ENCODE measurements at regions not wholly inside any gene's neighbourhood (a gene's known extent, or its start where the extent isn't known, plus 50 kb on each side); places are given as distances from the start of the nearest gene placed in this dataset.

DNA sequence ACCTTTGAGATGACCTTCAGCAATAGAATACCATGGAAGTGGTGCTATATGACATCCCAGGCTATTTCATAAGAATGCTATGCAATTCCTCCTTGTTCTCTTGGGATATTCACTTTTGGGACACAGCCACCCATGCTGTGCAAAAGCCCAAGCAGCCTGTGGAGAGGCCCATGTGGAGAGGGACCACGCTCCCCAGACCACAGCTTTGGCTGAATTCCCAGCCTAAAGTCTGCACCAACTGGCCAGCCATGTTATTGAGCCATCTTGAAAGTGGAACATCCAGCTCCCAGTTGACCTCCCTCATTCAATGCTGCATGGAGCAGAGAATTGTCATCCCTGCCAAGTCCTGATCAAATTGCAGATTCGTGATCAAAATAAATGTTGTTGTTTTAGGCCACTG is 275.1 kb downstream of the SUDS3 start:
- Histone ChIP-seq H3K27ac (no peak overlapping the region), H3K4me1 (no peaks in the 10 kb centered on the region), H3K4me3 (no peak overlapping the region), H3K27me3 (no peaks in the 10 kb centered on the region), H3K36me3 (no peaks in the 10 kb centered on the region), H3K9me3 (no peaks in the 10 kb centered on the region)
- DNase-seq, result no peak
- TF ChIP-seq, protein P1, sequence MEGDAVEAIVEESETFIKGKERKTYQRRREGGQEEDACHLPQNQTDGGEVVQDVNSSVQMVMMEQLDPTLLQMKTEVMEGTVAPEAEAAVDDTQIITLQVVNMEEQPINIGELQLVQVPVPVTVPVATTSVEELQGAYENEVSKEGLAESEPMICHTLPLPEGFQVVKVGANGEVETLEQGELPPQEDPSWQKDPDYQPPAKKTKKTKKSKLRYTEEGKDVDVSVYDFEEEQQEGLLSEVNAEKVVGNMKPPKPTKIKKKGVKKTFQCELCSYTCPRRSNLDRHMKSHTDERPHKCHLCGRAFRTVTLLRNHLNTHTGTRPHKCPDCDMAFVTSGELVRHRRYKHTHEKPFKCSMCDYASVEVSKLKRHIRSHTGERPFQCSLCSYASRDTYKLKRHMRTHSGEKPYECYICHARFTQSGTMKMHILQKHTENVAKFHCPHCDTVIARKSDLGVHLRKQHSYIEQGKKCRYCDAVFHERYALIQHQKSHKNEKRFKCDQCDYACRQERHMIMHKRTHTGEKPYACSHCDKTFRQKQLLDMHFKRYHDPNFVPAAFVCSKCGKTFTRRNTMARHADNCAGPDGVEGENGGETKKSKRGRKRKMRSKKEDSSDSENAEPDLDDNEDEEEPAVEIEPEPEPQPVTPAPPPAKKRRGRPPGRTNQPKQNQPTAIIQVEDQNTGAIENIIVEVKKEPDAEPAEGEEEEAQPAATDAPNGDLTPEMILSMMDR (IDR thresholded peaks at IDR 0.05), result no peak
- 39 to 47% methylated on average over 2 of the region's 2 CpGs for WGBS, 2 donors
- FAIRE-seq, result no peak
- ATAC-seq, result no peak
- intact Hi-C loops (cut with DNase I), result no loop called here

DNA sequence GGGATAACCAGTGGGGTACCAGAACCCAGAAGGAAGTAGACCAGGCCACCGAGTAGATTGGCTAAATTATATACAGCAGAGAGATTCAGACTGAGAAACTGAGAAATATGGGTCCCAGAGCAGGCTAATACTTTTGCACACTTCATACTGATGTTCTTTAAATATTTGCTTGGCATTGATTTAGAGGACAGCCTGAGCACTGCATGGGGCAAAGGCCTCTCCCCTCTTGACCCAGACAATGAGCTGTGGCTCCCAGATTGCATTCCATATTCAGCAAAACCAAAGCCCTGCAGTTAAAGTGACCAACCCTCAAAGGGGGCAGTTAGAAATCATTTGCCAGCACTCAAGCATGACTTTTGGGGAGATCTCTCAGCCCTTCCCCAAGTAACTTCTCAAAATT is 279.2 kb downstream of the SUDS3 start:
- WGBS, 2 donors, result 37 to 42% methylated on average over 1 of the region's 1 CpG
- FAIRE-seq, result no peak
- no peak for DNase-seq
- Histone ChIP-seq H3K27ac (no peak overlapping the region), H3K4me1 (no peaks in the 10 kb centered on the region), H3K4me3 (no peak overlapping the region), H3K36me3 (no peaks in the 10 kb centered on the region), H3K9me3 (no peaks in the 10 kb centered on the region), H3K27me3 (no peaks in the 10 kb centered on the region)
- intact Hi-C loops (cut with DNase I), result no loop called here
- no peak for ATAC-seq
- TF ChIP-seq, protein P1 (IDR thresholded peaks at IDR 0.05), result no peak

DNA sequence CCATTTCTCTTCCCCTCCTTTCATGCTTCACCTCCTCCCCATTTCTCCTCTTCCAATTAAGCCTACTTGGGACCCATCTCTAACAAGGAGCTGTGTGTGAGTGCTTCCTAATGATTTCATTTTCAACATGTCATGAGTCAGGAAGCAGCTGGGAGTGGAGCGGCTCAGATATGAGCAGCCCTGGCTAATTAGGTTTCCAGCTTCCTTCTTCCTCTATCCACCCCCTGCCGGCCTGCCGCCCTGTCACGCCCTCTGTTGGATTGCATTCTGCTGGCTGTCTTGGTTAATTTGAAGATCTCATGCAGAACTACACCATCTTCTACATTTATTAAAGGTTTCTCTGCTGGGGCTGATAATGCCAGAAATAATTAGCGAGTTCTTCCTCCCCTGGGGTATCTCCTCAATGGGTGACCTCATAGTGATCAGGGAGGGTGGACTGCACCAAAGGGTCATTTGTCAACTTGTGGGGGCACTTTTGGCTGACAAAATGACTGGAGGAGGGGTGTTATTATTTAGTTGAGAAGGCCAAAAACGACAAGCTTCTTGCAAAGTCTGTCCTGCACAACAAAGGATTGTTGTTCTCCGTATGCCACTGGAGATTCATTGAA is 300.9 kb upstream of the SRRM4 start:
- Histone ChIP-seq H3K9me3 (no peaks in the 10 kb centered on the region), H3K4me3 (no peak overlapping the region), H3K27me3 (no peaks in the 10 kb centered on the region), H3K36me3 (no peaks in the 10 kb centered on the region), H3K27ac (no peak overlapping the region), H3K4me1 (no peaks in the 10 kb centered on the region)
- peak in 3 of 4 donors; percentile 56 to 66 (median 62) for ATAC-seq
- 17 to 20% methylated on average over 7 of the region's 7 CpGs for WGBS, 2 donors
- FAIRE-seq, result no peak
- TF ChIP-seq, protein P1 (IDR thresholded peaks at IDR 0.05), result no peak
- intact Hi-C loops (cut with DNase I), result no loop called here
- DNase-seq, result peak in 1 of 6 donors; percentile 9

DNA sequence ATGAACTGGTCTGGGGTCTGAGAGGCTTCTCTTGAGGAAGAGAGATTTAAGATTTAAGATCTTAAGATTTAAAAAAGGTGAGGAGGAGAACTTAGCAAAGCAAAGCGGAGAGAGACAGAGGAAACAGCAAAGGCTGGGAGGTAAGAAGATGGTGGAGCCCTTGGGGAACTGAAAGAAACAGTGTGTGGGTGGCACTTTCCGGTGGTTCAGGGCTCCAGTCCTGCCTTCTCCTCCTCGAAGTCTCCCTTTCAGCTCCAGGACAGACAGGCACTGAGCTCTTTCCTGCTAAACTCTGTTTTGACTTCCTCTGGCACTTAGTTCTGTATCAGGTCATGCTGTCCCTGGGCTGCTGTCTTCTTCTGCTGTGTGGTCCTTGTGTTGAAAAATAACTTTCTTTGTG is 298.7 kb upstream of the SRRM4 start:
- 54 to 58% methylated on average over 3 of the region's 3 CpGs for WGBS, 2 donors
- no peak for FAIRE-seq
- Histone ChIP-seq H3K27ac (no peak overlapping the region), H3K36me3 (no peaks in the 10 kb centered on the region), H3K4me1 (no peaks in the 10 kb centered on the region), H3K9me3 (no peaks in the 10 kb centered on the region), H3K4me3 (no peak overlapping the region), H3K27me3 (no peaks in the 10 kb centered on the region)
- DNase-seq, result no peak
- intact Hi-C loops (cut with DNase I), result no loop called here
- TF ChIP-seq, protein P1 (IDR thresholded peaks at IDR 0.05), result no peak
- no peak for ATAC-seq

DNA sequence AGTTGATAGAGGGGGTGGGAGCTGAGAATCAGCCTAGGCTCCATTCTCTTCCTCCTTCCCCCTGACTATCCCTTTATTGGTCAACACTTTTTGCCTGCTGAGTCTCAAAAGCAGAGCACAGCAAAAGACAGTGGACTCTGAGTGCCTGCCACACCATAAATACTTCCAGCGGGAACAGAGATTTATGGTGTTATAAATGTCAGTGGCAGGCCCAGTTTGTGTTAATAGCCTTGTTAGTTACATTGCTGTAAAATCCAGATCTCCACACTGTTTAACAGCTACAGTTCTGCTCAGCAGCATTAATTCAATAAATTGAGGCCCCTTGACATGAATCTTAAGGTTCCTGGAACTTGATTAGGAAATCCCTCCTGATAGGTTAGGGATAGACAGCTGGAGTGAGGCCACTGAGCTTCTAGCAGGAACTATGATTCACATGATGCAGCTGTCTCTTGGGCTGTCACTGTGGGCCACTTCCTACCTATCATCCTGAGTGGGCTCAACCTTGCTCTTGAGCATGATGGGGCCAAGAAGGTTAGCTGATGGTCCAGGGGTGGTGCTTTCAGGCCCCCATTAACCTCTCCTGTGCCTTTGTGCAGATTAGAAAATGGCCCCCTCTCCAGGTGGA is 295.2 kb upstream of the SRRM4 start:
- Histone ChIP-seq H3K27me3 (no peaks in the 10 kb centered on the region), H3K27ac (no peak overlapping the region), H3K9me3 (no peaks in the 10 kb centered on the region), H3K4me3 (no peak overlapping the region), H3K4me1 (no peaks in the 10 kb centered on the region), H3K36me3 (no peaks in the 10 kb centered on the region)
- TF ChIP-seq, protein P1 (IDR thresholded peaks at IDR 0.05), result no peak
- intact Hi-C loops (cut with DNase I), result no loop called here
- DNase-seq (no peak), FAIRE-seq (no peak), ATAC-seq (peak in 1 of 4 donors; percentile 64)
- 39 to 56% methylated on average over 1 of the region's 1 CpG for WGBS, 2 donors

Measured in pancreas (tissue), 10 donors.